Liver (tissue), 8 donors: ENCODE measurements at regions not wholly inside any gene's neighbourhood (a gene's known extent, or its start where the extent isn't known, plus 50 kb on each side); places are given as distances from the start of the nearest gene placed in this dataset.

Experiments
- DNase-seq: peaks from one replicate; pipeline ENCODE4 v3.0.0-alpha.2; 2017; ENCODE audit warnings: low spot score
- H3K27ac ChIP-seq, 2 donors: one replicate each; pipeline ENCODE4 v1.7.0; 2013; ENCODE audit warnings: inconsistent platforms in 2 of 2, low read length in 2 of 2, control low read depth in 1 of 2, low read depth in 1 of 2, mild to moderate bottlenecking in 1 of 2
- H3K27me3 ChIP-seq, 4 donors: one replicate each; pipeline versions ENCODE4 v1.6.1 to v1.7.0; 2013; ENCODE audit warnings: low read length in 3 of 4, inconsistent platforms in 1 of 4, mild to moderate bottlenecking in 1 of 4, moderate library complexity in 1 of 4; ENCODE audit not compliant: control insufficient read depth in 4 of 4, insufficient read depth in 4 of 4
- H3K36me3 ChIP-seq, 4 donors: one replicate each; pipeline versions ENCODE4 v1.6.1 to v1.7.0; 2013; ENCODE audit warnings: low read length in 3 of 4, mild to moderate bottlenecking in 3 of 4, low read depth in 1 of 4, moderate library complexity in 1 of 4; ENCODE audit not compliant: control insufficient read depth in 4 of 4, insufficient read depth in 3 of 4
- H3K4me1 ChIP-seq, 4 donors: one replicate each; pipeline versions ENCODE4 v1.6.1 to v1.7.0; 2013; ENCODE audit warnings: low read length in 3 of 4, mild to moderate bottlenecking in 3 of 4, moderate library complexity in 1 of 4; ENCODE audit not compliant: control insufficient read depth in 4 of 4, insufficient read depth in 4 of 4
- H3K4me3 ChIP-seq, 3 donors: one replicate each; pipeline versions ENCODE4 v1.6.1 to v1.7.0; 2013; ENCODE audit warnings: low read length in 3 of 3, control low read depth in 1 of 3, low read depth in 1 of 3, mild to moderate bottlenecking in 1 of 3
- H3K9ac ChIP-seq, 2 donors: one replicate each; pipeline ENCODE4 v1.7.0; 2013; ENCODE audit warnings: low read length in 2 of 2, mild to moderate bottlenecking in 2 of 2, moderate library complexity in 2 of 2, control low read depth in 1 of 2, low read depth in 1 of 2
- H3K9me3 ChIP-seq, 4 donors: one replicate each; pipeline versions ENCODE4 v1.6.1 to v1.7.0; 2013; ENCODE audit warnings: low read length in 3 of 4; ENCODE audit not compliant: control insufficient read depth in 4 of 4
- ATF3 ChIP-seq: IDR thresholded peaks from 2 replicates; pipeline ENCODE4 v1.6.1; 2016; ENCODE audit warnings: antibody characterized with exemption
- CTCF ChIP-seq: fragments of 150-350 bp; IDR thresholded peaks from 2 replicates; pipeline ENCODE4 v1.5.1; 2017; ENCODE audit warnings: improper control_type of control experiment, low read depth, low read length; ENCODE audit not compliant: missing input control
- EGR1 ChIP-seq, 2 donors: IDR thresholded peaks; 2 replicates each; pipeline ENCODE4 v1.6.1; 2016 to 2018; ENCODE audit warnings: antibody characterized with exemption in 2 of 2, low read depth in 2 of 2
- FOXA2 ChIP-seq: IDR thresholded peaks from 2 replicates; pipeline ENCODE4 v1.6.1; 2016; ENCODE audit warnings: antibody characterized with exemption
- HNF4A ChIP-seq, 2 donors: conservative IDR thresholded peaks; 2 replicates each; pipeline ENCODE4 v1.6.1; 2016; ENCODE audit warnings: antibody characterized with exemption in 2 of 2, mild to moderate bottlenecking in 2 of 2
- HNF4G ChIP-seq: IDR thresholded peaks from 2 replicates; pipeline ENCODE4 v1.6.1; 2016; ENCODE audit warnings: antibody characterized with exemption
- MAX ChIP-seq: IDR thresholded peaks from 2 replicates; pipeline ENCODE4 v1.6.1; 2016; ENCODE audit warnings: antibody characterized with exemption
- REST ChIP-seq: IDR thresholded peaks from 2 replicates; pipeline ENCODE4 v1.6.1; 2016; ENCODE audit warnings: antibody characterized with exemption, mild to moderate bottlenecking
- RXRA ChIP-seq, 2 donors: IDR thresholded peaks; 2 replicates each; pipeline ENCODE4 v1.6.1; 2017 to 2018; ENCODE audit warnings: antibody characterized with exemption in 2 of 2, mild to moderate bottlenecking in 1 of 2
- SP1 ChIP-seq: IDR thresholded peaks from 2 replicates; pipeline ENCODE4 v1.6.1; 2018; ENCODE audit warnings: antibody characterized with exemption, mild to moderate bottlenecking
- ZBTB33 ChIP-seq: IDR thresholded peaks from 2 replicates; pipeline ENCODE4 v1.6.1; 2016; ENCODE audit warnings: antibody characterized with exemption
- WGBS: extraction: QIAGEN DNeasy Blood & Tissue Kit; methylation state at CpG from one replicate; pipeline ENCODE4 v1.1.7; 2013; 5-methylcytosine and 5-hydroxymethylcytosine counted together
- donor health status: healthy.
- donor health status: healthy.
- donor health status: healthy.
- donor health status: healthy.
- donor health status: healthy.

- H3K4me1 ChIP-seq, result no peaks in the 10 kb centered on the region
- no peak overlapping the region for H3K9ac ChIP-seq
- TF ChIP-seq FOXA2, result no peak
- TF ChIP-seq SP1, result no peak
- no peak overlapping the region for H3K27ac ChIP-seq
- H3K27me3 ChIP-seq, result no peaks in the 10 kb centered on the region
- 89% methylated on average over 2 of the region's 2 CpGs for WGBS
- H3K36me3 ChIP-seq, result no peaks in the 10 kb centered on the region
- no peak for DNase-seq
- H3K9me3 ChIP-seq, result no peaks in the 10 kb centered on the region
- no peak overlapping the region for H3K4me3 ChIP-seq
These were observed 299.2 kb upstream of the NR5A2 start for GRCh38 chr1:199728345-199728744.

- WGBS, result 84% methylated on average over 2 of the region's 2 CpGs
- Histone ChIP-seq H3K36me3 (no peaks in the 10 kb centered on the region), H3K27me3 (no peaks in the 10 kb centered on the region), H3K9ac (no peak overlapping the region), H3K27ac (no peak overlapping the region), H3K9me3 (no peaks in the 10 kb centered on the region), H3K4me1 (no peaks in the 10 kb centered on the region), H3K4me3 (no peak overlapping the region)
- DNase-seq, result no peak
- TF ChIP-seq EGR1 (IDR thresholded peaks at IDR 0.05; ENCODE audit: low read depth in 2 of 2), result no peak
- TF ChIP-seq MAX, result no peak
- TF ChIP-seq ATF3, result no peak
- TF ChIP-seq FOXA2, result no peak
- no peak for TF ChIP-seq HNF4G
- TF ChIP-seq HNF4A (conservative IDR thresholded peaks at IDR 0.05), result no peak
- TF ChIP-seq ZBTB33, result no peak
- no peak for TF ChIP-seq CTCF
- no peak for TF ChIP-seq RXRA (IDR thresholded peaks at IDR 0.05)
- no peak for TF ChIP-seq REST
These were observed 294.4 kb upstream of the NR5A2 start for GRCh38 chr1:199733125-199733524.
